ENCODE measurements at regions not wholly inside any gene's neighbourhood (a gene's known extent, or its start where the extent isn't known, plus 50 kb on each side); places are given as distances from the start of the nearest gene placed in this dataset.
A peak's percentile ranks its signal among the peaks of the same experiment; 100 is the strongest.

DNA sequence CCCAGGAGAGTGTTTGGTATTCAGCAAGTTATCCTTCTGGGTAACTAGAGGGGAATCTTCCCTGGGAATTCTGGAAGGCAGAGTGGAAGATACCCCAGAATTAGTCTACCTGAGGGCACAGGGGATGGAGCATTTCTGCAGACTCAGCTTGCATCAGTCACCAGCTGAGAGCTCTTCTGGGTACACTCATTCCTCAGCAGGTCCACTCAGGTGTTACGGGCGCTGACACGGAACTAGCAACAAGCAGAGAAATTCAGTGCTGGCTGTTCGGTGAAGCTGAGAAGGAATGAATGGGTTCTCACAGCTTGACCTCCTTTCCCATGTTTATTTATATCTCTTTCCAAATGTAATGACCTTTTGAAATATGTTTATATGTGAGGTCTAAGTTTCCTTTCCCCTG lies 106.0 kb upstream of the PNPLA4 start:
- peak; percentile 0 for DNase-seq (ENCODE audit: low read depth)
- no peak overlapping the region for H3K4me3 ChIP-seq (ENCODE audit: low read length)
- TF ChIP-seq CTCF (IDR thresholded peaks at IDR 0.05; ENCODE audit: insufficient read depth, low read depth, low read length, missing control alignments) = no peak

GRCh38 chrX:8030361-8030760 lies 103.1 kb upstream of the PNPLA4 start:
- no peak for DNase-seq (ENCODE audit: low read depth)
- TF ChIP-seq CTCF (IDR thresholded peaks at IDR 0.05; ENCODE audit: insufficient read depth, low read depth, low read length, missing control alignments) = no peak
- no peak overlapping the region for H3K4me3 ChIP-seq (ENCODE audit: low read length)

- H3K4me3 ChIP-seq (ENCODE audit: low read length) = no peak overlapping the region
- no peak for DNase-seq (ENCODE audit: low read depth)
These were observed 100.6 kb upstream of the PNPLA4 start for GRCh38 chrX:8027827-8028226.

DNA sequence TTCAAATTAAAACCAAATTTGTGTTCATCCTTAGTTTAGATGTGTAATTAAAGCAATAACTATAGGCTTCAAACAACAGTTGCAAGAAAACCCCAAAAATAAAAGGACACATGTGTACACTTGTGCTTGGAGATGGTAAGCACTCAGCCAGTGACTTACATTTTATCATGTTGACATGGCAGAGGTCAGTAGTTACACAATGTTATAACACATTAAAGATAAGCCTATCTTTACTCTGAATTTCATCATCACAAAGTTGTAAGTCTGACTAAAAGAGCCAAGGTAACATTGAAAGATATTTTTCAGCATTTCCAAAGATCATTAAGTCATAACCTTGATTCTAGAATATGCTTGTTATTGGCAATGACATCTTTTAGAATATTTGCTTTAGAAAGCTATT lies 98.5 kb upstream of the PNPLA4 start:
- DNase-seq (ENCODE audit: low read depth) = no peak
- no peak overlapping the region for H3K4me3 ChIP-seq (ENCODE audit: low read length)
- TF ChIP-seq CTCF (IDR thresholded peaks at IDR 0.05; ENCODE audit: insufficient read depth, low read depth, low read length, missing control alignments) = no peak

More at GRCh38 chrX:8027827-8028226, 100.6 kb upstream of the PNPLA4 start:
- TF ChIP-seq CTCF (IDR thresholded peaks at IDR 0.05; ENCODE audit: insufficient read depth, low read depth, low read length, missing control alignments) = no peak

DNA sequence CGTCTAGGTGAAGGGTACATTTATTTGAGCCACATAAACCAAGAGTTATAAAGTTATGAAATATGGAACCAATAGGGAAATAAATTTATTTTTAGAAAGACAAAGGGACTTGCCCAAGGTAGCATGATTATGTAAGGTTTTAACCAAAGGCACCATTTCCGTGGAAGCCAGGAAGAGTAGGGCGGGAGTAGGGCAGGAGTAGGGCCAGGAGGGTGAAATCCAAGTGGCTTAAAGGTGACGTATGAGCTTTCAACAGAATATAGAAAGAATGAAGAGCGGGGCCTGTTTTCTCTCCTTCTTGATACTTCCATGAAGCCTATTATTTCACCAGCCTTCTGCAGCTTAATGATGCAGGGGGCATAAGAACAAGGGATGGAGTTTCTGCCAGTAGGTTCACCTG lies 91.7 kb upstream of the PNPLA4 start:
- no peak for TF ChIP-seq CTCF (IDR thresholded peaks at IDR 0.05; ENCODE audit: insufficient read depth, low read depth, low read length, missing control alignments)
- no peak overlapping the region for H3K4me3 ChIP-seq (ENCODE audit: low read length)
- no peak for DNase-seq (ENCODE audit: low read depth)

DNA sequence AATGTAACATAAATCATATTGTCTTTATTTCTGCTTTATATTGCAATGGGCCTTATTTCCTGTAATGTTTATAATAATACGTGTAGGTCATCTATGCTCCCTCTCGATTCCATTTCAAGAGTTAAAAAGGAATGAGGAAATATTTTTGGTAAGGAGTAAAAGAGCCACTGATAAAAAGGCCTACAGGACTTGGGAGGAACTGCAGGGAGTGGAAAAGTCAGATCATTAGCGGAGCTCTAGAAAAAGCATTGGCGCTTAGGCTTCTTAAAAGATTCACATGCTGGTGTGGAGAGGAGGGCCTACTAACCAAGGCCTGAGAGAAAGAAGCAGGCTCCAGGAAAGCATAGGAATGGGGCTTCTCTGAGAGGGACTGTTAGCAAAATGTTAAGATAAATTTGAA lies 82.9 kb upstream of the PNPLA4 start:
- no peak overlapping the region for H3K4me3 ChIP-seq (ENCODE audit: low read length)
- no peak for DNase-seq (ENCODE audit: low read depth)
- no peak for TF ChIP-seq CTCF (IDR thresholded peaks at IDR 0.05; ENCODE audit: insufficient read depth, low read depth, low read length, missing control alignments)

DNA sequence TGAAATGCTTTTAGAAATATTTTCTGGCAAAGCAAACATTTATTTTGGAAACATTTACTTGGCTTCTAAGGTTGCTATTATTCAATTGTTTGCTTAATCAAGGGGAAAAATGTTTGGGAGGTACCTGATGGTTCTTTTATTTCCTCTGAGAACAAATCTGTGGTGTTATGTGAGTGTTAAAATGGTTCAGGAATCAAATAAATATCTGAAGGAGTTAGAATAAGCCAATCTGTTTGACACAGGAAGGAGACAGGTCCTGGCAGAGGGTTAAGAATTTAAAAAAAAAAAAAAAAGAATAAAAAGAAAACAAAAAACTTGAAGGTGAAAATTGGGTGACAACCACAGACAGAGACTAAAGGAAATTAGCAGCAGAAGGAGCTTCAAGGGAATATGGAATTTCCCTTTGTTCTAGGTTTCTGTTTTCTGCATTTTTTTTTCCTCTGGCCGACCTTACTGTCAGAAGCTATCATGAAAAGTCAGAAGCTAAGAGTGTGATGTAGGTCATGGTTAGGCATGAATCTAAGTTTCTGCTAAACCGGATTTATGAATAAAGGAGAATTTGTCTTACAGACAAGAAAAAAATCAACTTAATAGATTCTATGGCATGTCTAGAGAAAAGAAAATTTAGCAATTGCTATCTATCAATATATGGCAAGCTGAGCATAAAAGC lies 78.6 kb upstream of the PNPLA4 start:
- no peak overlapping the region for H3K4me3 ChIP-seq (ENCODE audit: low read length)
- DNase-seq (ENCODE audit: low read depth) = no peak
- TF ChIP-seq CTCF (IDR thresholded peaks at IDR 0.05; ENCODE audit: insufficient read depth, low read depth, low read length, missing control alignments) = no peak
